Adrenal gland (tissue), 5 donors: ENCODE measurements at regions not wholly inside any gene's neighbourhood (a gene's known extent, or its start where the extent isn't known, plus 50 kb on each side); places are given as distances from the start of the nearest gene placed in this dataset.

ENCODE experiments used
- CTCF ChIP-seq, 6 experiments: fragments of 450-650 bp in 4 of 6; fragments of 200-600 bp in 2 of 6; sonication (generic) in 1 of 6; IDR thresholded peaks; 1 replicate in 5 of 6; 2 replicates in 1 of 6; pipeline versions ENCODE4 v1.5.1 to v1.8.0; 2016 to 2021; ENCODE audit warnings: antibody characterized with exemption in 6 of 6, mild to moderate bottlenecking in 2 of 6, moderate library complexity in 1 of 6
- POLR2A ChIP-seq, 2 donors: fragments of 450-650 bp; IDR thresholded peaks; one replicate each; pipeline ENCODE4 v1.6.1; 2017; ENCODE audit warnings: antibody characterized with exemption in 2 of 2, mild to moderate bottlenecking in 2 of 2, moderate library complexity in 1 of 2
- donor health status: DM: no; HTN: no; CAD: no.

GRCh38 chr17:77814091-77814772 lies 144.3 kb upstream of the TNRC6C start:
- TF ChIP-seq CTCF (IDR thresholded peaks at IDR 0.05) = no peak
- TF ChIP-seq POLR2A (IDR thresholded peaks at IDR 0.05) = no peak
